NOMO-1 treated with DMSO at 0.1 percent for 48 hours (cell line): ENCODE measurements at regions not wholly inside any gene's neighbourhood (a gene's known extent, or its start where the extent isn't known, plus 50 kb on each side); places are given as distances from the start of the nearest gene placed in this dataset.

Source experiments
- DNase-seq: peaks from one replicate; lab custom pipeline; 2025; ENCODE audit not compliant: unreplicated experiment; lab: John Stamatoyannopoulos, UW

DNA sequence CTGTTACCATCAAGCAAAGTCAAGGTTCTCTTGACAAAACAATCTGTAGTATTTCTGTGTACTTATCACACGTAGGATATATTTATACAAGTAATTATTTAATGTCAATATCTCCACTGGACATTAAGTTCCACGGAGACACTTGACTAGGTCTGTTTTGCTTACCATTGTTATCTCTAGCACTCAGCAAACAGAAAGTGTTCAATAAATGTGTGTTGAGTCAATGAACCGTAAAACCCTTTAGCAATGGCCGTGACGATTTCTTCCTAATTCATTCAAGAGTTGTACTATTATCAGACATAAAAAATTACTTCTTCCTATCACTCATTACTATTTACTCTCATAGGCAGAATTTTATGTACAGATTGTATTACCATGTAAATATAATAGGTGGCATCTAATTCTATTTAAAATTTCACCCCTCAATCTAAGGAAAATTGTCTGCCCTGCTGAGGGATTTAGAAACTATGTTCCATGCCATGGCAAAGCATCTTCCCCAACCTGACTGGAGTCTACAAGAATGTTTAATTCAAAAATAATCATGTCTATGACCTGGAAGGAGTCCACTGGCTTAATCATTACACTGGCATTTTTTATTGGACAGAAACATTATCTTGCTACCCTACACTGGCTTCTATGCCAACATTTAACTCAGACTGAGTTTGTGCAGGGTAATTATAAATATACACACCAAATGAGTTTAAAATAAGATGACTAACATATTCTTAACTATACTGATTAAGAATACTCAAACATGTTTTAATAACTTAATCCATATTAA, 301.9 kb downstream of the ZEB2 start:
- no peak for DNase-seq

DNA sequence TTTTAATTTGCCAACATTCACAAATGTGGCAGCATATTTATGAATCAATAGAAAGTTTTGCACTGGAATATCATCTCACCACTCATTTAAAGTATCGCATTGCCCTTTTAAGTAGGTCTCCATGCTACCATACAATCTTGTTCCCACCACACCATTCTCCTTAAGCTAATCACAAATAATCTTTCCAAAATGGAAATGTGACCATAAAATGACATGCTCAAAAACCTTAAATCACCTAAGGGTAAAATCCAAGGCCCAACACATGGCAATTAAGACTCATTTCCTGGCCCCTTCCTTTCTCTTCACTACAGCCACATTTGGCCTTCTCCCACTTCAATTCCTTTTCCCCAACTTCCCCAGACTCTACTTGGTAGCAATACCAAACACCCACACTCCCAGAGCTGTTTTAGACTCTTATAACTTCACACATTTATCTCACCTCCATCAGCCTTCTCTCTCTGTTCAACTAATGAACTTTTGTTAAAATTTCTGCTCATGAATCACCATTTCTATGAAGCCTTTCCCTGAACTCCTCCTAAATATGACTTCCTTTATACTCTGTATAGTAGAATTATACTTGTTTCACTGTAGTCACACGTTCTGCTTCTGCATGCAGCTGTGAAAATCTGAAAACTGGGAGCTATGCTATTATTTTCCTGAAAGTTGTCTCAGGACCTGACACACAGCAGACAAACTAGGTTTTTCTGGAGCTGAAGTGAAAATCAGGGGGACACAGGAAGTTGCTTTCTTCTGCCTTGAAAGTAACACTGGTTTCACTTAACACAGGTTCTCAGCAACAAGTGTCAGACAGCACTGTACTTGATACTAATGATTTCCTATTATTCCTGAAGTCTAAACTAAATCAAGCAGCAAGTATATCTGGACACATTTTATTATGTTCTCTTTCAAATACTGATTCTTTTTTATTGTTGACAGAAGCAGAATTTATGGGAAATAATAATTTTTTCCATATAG, 303.9 kb downstream of the ZEB2 start:
- DNase-seq, result peak; percentile 14

DNA sequence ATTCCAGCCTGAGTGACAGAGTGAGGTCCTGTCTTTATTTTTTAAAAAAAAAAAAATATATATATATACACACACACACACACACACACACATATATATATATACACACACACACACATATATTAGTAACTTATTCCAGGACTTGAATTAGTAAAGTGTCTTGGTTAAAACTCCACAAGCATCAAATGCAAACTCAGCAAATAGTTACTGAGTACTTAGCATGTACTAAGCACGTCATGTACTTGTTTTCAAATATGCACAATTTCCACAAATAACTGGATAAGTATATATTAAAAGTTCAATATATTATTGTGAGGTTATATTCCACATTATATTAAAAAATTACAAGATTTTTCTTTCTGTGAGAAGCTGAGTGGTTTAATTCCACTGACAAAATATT, 304.7 kb downstream of the ZEB2 start:
- no peak for DNase-seq

- no peak for DNase-seq
Observed at GRCh38 chr2:144213797-144214196, 306.1 kb downstream of the ZEB2 start.

GRCh38 chr2:144211826-144212225, 308.1 kb downstream of the ZEB2 start:
- no peak for DNase-seq

- no peak for DNase-seq
Observed at GRCh38 chr2:144211065-144211464, 308.9 kb downstream of the ZEB2 start.

DNA sequence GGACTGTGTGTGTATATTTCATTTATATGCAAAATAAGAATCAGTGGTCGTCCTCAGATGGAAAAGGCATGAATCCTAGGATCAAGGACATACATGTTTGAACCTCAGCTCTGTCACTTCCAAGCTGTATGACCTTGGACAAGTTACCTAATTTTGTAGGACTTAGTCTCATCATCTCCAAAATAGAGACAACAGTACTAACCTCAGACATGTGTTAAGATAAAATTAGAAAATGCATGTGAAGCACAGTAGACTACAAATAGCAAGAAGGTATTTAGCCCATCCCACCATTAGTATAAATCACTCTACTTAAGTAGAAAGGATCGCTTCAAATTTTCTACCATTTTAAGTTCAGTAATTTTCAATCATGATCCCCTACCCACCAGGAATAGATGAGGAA, 309.8 kb downstream of the ZEB2 start:
- no peak for DNase-seq

DNA sequence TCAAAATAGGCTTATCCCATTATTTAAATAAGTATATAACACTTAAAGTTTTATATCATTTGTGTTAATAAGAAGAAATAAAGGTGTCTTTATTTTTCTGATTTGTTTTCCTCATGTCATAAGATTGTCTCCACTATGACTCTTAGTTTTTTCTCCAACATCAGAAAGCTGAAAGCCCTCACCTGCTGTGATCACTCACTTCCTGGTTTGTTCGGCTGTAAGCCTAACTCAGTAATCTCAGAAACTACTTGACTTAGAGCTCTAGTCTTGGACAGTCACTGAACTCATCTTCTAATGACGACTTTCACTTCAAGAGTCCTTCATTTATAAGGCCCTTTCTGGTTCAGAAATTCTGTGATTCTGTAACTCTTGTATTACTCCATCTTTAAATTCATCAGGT, 311.0 kb downstream of the ZEB2 start:
- DNase-seq, result no peak

DNA sequence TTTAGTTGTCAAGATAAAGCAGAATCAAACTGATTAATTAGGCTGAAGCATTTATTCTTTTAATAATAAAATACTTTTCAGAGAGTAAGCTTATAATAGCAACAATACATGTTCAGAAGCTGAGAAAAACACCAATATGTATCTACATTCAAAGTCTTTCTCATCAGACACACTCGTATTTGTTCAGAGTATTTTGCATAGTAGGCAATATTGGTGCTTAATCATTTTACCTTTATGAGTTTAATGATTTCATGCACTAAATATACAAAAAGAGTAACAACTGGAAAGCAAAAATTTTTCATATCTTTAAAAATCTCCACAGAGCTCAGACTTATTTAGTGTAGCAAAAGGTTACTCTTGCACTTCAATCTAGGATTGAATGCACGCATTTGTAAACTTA, 313.9 kb downstream of the ZEB2 start:
- no peak for DNase-seq

- DNase-seq, result no peak
Observed at GRCh38 chr2:144201868-144202468, 318.0 kb downstream of the ZEB2 start.

GRCh38 chr2:144201126-144201525, 318.8 kb downstream of the ZEB2 start:
- no peak for DNase-seq

GRCh38 chr2:144198116-144198515, 321.8 kb downstream of the ZEB2 start:
- peak; percentile 63 for DNase-seq

GRCh38 chr2:144194326-144195071, 325.4 kb downstream of the ZEB2 start:
- DNase-seq, result no peak

- DNase-seq, result peak; percentile 60
Observed at GRCh38 chr2:144190908-144191605, 328.9 kb downstream of the ZEB2 start.

DNA sequence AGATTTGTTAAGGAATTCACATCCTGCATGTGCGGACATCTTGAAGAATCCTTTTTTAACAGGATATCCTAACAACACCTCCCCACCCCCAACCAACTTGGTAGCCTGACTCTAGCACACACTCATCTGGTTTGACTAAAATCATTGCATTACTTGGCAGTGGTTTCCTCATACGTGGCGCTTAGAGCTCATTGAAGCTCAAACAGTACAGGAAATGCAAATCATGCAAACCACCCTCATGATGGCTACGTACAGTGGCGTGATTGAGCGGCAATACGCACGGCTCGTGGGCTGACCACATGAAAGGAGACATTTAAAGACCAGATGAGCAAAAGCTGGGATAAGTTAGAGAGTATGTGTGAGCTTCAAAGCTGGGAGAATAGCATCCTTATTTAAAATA, 336.2 kb downstream of the ZEB2 start:
- DNase-seq, result peak; percentile 31

DNA sequence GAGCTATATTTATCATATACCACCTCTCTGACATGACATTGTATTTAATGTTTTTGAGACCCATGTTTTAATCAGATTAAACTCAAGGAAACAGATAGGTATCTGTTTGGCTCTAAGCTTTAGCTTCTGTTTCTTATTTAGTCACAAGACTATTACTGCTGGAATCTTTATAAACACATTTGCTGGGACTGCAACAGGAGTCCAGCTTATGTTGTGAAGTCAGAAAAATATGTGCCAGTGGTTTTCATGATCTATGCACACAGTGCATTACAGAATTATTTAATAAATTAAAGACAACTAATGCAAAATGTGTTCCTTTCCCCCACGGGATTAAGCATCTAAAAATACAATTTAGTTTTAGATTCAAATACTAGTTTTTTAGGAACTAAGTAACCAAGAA, 338.9 kb downstream of the ZEB2 start:
- no peak for DNase-seq

- no peak for DNase-seq
Observed at GRCh38 chr2:144180131-144180530, 339.8 kb downstream of the ZEB2 start.

GRCh38 chr2:144170179-144170578, 349.7 kb downstream of the ZEB2 start:
- DNase-seq, result no peak

- no peak for DNase-seq
Observed at GRCh38 chr2:144166743-144167142, 353.2 kb downstream of the ZEB2 start.

DNA sequence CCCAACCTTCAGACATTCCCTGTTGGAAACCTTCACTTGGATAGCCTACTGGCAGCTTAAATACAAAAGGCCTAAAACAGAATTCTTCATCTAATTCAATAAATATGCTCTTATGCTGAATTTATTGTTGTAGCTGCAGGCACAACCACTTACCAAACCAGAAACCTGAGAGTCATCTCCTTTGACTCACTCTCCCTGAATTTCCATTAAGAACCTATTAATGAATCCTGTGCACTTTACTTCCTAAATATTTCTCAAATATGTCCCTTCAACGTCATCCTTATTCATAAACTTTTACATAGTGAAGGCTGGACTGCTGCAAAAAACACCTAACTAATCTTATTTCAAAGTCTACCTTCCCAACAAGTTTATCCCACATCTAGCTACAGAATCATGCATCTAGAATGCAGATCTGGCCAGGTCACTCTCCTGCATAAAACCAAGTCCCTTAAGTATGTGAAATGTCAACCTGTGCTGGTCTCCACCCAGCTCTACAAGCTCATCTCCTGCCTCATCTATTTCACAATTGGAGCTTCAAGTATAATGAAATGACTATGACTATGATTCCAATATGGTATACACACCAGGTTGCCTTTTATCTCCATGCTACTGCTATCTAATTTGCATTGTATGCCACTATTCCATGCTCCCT, 354.2 kb downstream of the ZEB2 start:
- no peak for DNase-seq
